HG03159 (cell line): ENCODE measurements at regions not wholly inside any gene's neighbourhood (a gene's known extent, or its start where the extent isn't known, plus 50 kb on each side); places are given as distances from the start of the nearest gene placed in this dataset.

Source experiments
- ATAC-seq: cut with Tn5 transposase; IDR thresholded peaks from one replicate; pipeline ENCODE4 v1.9.1; 2021; ENCODE audit warnings: mild to moderate bottlenecking, moderate library complexity; ENCODE audit not compliant: unreplicated experiment

DNA sequence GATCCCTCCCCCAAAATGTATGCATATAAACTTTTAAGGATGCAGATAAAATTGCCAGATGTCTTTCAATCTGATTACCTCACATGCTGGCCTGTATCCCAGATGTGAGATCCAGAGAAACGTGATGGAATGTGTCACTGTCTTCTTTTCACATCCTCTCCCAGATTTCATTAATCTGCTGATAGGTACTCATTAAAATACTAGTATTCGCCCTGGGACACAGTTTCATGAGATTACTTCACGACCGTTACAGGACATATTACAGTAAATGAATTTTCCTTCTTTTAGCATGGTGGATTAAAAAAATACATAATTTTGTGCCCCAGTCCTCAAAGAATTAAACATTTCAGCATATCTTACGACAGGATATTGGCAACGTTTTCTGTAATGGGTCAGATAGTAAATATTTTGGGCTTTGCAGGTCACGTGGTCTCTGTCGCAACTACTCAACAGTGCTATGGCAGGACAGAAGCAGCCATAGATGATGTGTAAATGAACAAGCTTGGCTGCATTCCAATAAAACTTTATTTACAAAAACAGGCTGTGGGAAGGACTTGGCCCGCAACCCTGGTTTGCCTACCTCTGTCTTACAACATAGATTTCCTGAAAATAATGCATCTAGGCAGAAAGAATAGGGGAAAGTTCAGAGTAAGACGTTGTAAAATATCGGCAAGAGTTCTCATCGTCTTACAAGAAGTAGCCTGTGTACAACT, 156.0 kb upstream of the DIO3 start:
- no peak for ATAC-seq

DNA sequence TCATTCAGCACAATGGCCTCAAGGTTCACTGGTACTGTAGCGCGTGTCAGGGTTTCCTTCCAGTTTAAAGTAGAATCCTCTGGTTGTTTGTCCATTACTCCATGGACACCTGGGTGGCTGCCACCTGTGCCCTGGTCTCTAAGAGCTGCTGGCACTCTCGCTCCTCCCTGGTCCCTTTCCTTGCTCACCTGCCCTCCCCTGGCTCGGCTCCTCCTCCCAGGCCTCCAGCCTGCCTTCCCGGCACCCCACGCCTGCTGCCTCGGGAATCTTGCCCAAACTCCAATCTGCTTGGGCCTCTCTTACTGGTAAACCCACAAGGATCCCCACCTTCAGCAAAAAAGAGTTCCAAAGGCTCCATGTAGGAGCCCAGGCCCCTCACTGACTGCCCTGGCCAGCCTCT, 154.4 kb upstream of the DIO3 start:
- ATAC-seq, result no peak

DNA sequence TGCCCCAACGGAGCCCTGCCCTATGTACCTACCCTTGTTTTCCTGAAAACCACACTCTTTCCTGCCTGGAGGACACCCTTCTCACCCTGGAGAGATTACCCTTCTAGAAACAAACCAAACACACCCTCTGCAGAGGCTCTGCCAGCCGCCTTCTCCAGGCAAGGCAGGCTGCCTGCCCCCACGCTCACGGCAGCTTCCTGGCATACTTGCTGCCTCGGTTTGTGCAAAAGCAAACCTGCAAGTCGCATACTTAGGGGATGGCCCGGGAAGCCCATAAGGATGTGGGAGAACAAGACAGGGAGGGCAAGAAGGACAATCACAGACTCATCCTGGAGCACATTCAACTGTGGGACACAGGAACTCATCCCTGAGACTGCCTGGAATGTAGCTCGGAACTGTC, 154.0 kb upstream of the DIO3 start:
- ATAC-seq, result no peak

DNA sequence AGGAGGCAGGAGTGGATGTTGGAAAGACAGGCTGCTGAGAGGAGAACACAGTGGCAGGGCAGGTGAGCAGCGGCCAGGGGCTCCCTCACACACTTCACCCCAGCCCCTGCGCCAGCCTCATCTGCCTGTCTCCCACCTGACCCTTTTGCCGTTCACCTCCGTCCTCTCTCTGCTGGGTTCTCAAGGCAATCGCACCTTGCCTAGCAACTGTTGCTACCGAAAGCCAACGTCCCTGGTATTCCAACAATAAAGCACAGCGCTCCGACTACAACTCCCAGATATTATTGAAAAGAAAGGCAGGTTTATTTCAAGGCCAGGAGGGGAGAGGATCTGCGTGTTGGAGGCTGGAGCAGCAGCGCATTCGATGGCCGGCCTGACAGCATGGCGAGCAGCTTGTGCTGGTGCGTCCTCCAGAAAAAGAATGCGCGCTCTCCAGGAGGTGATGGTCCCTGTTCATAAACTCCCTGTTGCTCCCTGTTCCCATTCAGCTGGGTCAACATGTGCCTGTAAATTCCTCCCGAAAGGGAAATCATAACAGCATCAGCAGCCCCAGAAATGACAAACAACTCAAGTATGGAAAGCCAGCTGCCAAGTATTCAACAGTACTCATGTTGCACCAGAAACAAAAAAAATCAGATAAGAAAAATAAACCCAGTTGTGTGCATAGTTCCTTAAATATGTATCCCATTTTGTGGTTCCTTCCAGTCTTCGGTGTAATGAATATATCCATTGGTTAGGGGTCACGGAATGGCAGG, 153.0 kb upstream of the DIO3 start:
- no peak for ATAC-seq

DNA sequence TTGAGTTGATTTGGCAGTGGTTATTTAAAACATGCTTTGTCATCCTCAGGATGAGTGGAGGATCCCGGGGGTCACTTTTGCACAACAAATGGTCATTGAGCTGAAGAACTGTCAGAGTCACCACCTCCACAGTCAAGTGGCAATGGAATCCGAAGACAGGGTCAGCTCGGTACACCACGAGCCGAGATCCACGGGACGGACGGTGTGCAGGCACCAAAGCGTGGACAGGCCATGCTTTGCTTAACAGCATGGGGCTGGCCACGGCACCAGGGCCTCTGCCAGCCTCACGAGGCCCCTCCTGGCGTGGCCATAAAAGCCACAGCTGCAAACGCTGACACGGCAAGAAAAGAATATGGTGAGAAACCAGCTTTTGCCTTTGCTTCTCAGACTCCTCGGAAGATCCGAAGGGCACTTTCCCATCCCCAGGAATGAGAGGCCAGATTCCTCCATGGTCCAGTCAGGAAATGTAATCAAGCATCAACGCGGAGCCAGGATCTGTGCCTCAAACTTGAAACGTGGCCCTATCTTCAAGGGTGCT, 152.2 kb upstream of the DIO3 start:
- ATAC-seq, result no peak

DNA sequence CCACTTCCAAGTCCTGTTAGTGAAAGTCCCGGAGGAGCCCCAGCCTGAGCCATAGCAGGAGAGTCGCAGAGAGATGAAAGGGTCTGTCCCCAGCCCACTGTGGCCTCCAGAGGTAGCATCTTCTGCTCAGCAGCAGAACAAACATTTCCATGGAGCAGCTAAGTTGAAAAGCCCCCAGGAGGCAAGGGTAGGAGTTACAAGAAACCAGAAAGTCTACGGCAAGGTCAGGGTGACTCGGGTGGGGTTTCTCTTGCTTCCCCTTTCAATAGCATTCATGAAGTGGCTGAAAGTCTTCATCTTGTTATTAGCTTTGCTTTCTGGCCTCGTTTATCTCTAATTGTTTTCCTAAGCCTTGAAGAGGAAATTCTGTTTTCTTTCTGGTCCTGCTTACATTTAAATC, 151.2 kb upstream of the DIO3 start:
- ATAC-seq, result no peak

DNA sequence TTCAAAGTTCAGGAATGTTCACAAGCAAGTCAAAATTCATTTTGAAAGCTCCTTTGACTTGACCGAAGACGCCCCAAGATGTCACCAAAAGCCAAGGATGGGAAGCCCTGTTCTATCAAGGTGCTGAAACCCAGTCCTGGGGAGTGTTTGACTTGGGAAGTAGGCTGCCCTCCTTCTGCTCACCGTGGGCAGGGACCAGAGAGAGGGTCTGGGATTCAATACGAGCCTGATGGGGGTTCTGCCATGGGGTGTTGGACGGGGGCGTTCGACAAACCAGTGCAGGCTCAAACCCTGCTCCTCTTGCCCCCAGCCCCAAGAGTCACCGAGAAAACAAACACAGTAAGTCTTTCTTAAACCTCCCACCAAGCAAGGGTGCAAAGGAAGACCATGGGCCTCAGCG, 150.1 kb upstream of the DIO3 start:
- no peak for ATAC-seq

DNA sequence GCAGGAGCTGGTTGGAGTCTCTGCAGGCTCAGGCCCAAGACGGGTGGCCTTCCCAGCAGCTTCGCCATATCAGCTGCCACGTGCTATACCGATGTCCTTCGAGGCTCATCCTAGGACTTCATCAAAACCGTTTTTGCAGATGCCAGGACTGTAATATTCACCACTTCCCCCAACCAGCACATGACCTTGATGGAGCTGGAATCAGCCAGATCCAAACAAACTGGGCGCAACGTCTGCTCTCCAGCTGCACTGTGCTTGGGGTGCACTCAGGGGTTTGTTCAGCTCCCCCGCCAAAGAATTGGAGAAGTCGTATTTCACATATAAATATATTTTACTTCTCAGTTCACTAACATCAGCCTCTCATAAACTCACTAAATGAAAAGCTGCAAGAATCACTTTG, 149.5 kb upstream of the DIO3 start:
- no peak for ATAC-seq

DNA sequence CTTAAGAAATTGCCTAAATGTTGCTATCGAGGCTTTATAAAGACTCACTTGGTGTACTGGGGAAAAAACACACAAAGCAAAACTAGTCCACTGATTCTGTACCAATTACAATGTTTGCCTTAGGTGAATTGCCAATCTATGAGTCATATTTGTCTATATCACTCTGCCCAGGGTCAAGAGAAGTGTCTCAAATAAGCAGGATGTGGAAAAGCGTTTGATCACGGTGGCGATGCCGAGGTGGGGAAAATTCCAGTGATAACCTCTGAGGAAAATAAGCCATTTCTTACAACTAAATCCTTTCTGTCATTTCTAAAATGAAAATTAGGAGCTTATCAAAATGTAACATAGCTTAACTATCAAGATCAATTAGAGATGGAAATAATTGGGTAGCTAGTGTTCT, 148.6 kb upstream of the DIO3 start:
- ATAC-seq, result no peak

DNA sequence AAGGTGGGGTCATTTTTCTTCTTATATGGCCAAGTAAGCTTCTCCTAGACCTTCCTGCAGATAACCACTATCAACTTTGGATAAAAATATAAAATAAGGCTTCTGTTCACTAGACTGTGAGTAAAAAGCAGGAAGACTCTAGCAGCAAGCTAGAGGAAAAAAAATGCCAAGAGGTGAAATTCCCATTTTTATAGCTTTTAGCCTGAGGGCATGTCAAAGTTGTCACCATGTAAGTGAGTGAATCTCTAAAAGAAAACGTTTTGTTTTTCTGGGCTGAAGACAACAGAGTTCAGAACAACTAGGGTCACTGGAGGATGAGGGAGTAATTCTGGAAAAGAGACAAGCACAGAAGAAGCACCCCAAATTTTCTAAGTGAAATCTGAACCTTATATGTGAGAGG, 143.9 kb upstream of the DIO3 start:
- ATAC-seq, result no peak

DNA sequence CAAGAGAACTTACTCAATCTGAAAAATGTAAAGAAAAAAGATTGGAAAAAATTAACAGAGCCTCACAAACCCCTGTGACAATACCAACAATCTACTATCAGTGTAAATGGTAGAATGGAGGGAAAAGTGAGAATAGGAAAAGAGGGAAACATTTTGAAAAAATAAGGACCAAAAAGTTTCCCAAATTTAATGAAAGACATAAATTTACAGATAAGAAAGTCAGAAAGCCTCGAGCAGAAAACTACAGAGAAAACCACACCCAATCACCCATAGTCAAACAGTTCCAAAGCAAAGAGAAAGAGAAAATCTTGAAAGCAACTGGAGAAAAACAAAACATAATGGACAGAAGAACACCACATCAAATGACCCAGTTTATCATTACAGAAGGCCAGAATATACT, 142.7 kb upstream of the DIO3 start:
- ATAC-seq, result no peak

DNA sequence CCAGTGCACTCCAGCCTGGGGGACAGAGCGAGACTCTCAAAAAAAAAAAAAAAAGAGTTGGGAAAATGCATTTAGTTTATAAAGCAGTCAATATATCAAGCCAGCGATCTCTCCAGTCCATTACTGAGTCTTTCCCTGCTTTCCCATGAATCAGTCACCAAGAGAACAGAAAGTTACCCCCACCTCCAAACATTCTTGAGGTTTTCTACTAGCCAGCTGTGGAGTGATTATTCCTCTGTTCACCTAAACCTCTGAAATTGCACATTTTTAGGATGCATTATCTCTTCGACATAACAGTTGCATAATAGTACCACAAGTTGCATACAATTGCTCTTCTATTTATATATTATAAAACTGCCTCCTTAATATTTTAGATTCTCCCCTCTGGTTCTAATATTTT, 134.8 kb upstream of the DIO3 start:
- ATAC-seq, result no peak

DNA sequence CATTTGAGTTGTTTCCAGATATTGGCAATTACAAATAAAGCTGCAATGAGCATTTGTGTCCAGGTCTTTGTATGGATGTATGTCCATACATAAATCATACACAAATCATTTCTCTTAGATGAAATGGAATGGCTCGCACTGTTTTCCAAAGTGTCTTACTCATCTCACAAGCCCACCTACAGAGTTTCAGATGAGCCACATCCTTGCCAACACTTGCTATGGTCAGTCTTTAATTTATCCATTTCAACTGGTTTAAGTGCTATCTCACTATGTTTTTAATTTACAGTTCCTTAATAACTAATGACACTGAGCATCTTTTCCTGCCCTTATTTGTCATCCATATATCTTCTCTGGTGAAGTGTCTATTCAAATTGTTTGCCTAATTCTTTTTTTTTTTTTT, 132.9 kb upstream of the DIO3 start:
- no peak for ATAC-seq

DNA sequence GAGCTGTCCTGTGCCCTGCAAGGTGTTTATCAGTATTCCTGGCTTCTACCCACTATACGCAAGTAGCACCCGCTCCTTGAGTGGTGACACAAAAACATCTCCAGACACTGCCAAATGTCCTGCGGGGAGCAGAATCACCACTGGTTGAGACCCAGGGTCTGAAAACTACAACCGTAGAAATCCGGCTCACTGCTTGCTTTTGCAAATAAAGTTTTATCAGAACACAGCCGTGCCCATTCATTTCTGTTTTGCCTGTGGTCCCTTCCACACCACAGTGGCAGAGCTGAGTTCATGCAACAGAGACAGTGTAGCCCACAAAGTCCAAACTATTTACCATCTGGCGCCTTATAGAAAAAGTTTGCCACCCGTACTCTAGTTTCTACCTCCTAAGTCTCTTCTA, 125.7 kb upstream of the DIO3 start:
- ATAC-seq, result no peak

DNA sequence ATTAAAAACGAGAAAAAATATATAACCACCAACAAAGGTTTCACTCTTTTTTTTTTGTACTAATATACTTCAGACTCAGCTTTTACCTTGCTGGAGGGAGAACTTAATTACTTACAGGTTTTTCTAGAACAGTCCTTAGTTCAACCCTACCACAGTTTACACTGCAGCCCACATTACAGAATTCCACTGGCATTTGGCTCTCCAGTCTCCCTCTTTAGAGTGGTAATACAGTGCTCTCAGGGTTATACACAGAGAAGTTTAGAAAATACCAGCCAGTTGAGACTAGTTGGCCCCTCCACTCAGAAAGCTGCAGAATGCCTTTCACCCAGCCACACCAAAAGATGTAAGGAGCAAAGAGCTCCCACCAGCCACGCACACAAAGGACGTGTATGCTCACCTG, 122.3 kb upstream of the DIO3 start:
- ATAC-seq, result no peak

DNA sequence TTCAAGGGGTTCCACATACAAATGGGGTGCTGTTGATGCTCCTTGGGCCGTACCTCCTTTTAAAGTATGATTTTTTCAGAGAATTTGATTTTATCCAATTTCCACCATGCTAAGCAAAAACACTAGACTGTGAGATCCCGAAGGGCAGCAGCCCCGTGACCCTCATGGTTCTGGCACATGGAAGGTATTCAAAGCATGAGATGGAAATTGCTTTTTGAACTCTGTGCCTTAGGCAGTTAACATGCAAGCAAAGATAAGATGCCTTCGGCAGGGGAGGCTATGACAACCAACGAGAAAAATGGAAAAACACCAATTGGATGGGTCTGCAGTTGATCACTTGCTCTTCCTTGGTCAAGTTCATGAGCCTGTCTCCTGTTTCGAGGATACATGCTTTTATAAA, 120.8 kb upstream of the DIO3 start:
- ATAC-seq, result no peak

DNA sequence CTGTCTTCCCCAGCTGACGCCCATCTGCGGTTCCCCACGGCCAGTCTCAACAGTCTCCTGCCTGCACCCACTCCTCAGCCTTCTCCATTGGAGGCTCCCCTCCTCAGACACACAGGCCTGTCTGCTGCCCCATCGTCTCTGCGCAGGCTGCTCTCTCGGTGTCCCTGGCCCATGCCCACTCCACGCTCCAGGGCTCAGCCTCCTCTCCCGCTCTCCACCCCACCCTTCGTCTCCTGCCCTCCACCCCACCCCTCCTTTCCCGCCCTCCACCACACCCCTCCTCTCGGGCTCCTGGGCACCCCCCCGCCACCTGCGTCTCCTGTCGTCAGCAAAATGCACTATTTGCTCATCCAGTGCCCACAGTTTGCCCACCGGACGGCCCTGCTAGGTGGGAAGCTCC, 119.6 kb upstream of the DIO3 start:
- no peak for ATAC-seq

DNA sequence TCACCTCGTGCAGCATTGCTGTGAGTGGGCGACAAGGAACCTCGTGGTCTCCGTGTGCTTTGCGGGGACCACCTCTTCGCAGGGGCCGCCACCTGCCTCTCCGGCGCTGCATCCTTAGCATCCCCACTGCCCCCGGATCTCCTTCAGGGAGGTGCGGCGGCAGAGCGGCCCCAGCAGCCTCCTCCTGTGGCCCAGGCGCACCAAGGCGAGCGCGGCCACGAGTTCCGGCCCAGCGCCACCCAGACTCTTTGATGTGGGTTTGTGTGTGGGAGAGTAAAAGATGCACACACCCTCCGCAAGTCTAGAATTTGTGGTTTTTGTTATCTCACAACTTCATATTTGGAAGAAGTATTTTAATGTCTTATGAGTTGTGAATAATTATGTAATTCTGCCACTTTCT, 118.8 kb upstream of the DIO3 start:
- ATAC-seq, result no peak

DNA sequence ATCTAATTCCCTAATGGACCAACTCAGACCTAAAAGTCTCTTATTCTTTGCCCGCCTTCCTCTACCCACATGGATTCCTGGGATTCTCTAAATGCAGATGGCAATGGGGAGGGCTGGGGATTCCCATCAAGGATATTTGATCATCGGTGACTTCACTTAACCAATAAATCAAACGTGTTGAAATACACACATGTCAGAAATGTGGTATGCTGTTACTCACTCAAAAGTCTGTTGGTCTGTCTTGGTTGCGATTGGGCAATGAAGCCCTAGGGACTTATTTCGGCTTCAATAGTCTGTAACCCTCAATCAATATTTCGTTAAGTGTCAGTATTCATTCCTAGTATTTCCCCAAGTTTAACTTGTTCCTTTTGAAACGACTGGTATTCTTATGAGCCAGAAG, 117.2 kb upstream of the DIO3 start:
- ATAC-seq, result no peak

DNA sequence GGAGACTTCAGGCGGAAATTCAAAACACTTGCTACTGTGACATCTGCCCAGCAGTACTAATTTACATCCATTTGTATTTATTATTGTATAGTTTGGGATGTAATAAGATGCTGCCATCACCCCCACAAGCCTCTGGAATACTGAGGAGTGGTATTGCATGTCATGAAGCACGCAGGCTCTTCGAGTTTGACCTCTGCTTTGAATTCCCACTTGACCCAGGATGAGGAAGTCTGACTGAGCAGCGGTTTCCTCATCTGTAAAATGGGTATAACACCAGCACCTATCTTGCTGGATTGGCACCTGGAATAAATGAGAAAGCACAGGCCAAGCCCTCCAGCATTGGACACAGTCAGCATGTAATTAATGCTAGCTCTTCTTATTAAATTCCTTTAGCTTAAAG, 116.0 kb upstream of the DIO3 start:
- no peak for ATAC-seq

DNA sequence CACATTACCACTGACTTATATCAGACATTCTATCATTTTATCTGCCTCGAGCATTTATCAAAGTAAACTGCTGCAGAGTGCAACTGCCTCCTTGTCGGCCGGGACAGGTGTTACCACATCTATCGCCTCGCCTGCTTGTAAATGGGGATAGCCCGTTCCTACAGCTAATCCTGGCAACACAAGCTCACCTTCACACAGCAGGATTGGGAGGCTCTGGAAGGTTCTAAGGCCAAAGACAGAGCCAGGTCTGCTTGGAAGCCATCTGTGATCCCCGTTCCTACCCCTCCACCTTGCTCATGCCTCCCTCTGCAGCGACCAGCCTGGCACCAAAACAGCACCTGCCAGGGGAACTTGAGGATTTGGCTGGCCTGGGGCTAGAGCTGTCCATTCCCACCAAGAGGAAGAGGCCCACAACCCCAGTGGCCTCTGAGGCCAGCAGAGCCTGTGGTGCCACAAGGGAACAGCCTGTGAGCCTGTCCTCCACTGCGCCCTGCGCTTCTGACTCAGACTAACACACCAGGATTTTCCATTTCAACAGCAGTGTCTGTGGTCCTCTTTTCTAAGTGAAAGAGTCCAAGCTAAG, 114.8 kb upstream of the DIO3 start:
- no peak for ATAC-seq

DNA sequence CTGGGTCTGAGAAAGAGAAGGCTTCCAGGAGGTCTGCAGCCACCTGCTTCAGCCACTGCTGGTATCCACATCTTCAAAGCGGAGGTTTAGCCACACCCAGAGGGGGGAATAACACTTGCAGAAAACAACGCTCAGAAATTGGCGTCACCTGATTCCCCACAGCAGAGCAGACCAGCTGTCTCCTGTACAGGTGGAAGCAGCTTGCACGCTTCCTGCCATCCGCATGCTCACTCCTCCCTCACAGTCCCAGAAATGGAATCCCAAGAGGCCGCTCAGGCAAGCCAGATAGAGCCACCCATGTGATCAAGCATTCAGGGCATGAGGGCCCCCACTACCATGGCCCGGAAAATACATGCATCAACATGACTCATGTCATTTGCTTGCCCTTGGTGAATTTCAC, 112.2 kb upstream of the DIO3 start:
- no peak for ATAC-seq
